Fibroblast of pulmonary artery (primary cell): ENCODE measurements at regions not wholly inside any gene's neighbourhood (a gene's known extent, or its start where the extent isn't known, plus 50 kb on each side); places are given as distances from the start of the nearest gene placed in this dataset.

Experiments
- DNase-seq: peaks from one replicate; pipeline ENCODE4 v3.0.0-alpha.2; 2010; ENCODE audit warnings: low read depth
- H3K4me3 ChIP-seq: replicated peaks from 2 replicates; pipeline ENCODE4 v1.5.1; 2011; ENCODE audit warnings: low read depth, mild to moderate bottlenecking, control low read depth, low read length, moderate library complexity
- TF ChIP-seq, protein P1 (sequence below): IDR thresholded peaks from 2 replicates; pipeline ENCODE4 v1.5.1; 2011; ENCODE audit warnings: mild to moderate bottlenecking, control low read depth, low read length, inconsistent platforms; ENCODE audit errors: missing control alignments

DNA sequence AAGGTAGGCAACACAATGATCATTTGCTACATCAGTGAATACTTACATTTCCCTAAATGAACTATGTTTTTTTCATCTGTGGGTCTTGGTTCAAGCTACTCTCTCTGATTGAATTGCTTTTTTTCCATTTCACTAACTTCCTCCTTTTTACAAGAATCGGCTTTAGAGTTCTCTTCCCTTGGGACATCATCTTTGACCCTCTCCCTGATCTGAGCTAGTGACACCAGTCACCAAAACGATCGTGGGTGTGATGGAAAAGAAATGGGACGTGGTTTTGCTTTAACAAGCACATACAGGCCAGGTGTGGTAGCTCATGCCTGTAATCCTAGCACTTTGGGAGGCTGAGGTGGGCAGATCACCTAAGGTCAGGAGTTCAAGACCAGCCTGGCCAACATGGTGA, 129.9 kb downstream of the WT1 start:
- TF ChIP-seq, protein P1, sequence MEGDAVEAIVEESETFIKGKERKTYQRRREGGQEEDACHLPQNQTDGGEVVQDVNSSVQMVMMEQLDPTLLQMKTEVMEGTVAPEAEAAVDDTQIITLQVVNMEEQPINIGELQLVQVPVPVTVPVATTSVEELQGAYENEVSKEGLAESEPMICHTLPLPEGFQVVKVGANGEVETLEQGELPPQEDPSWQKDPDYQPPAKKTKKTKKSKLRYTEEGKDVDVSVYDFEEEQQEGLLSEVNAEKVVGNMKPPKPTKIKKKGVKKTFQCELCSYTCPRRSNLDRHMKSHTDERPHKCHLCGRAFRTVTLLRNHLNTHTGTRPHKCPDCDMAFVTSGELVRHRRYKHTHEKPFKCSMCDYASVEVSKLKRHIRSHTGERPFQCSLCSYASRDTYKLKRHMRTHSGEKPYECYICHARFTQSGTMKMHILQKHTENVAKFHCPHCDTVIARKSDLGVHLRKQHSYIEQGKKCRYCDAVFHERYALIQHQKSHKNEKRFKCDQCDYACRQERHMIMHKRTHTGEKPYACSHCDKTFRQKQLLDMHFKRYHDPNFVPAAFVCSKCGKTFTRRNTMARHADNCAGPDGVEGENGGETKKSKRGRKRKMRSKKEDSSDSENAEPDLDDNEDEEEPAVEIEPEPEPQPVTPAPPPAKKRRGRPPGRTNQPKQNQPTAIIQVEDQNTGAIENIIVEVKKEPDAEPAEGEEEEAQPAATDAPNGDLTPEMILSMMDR, result no peak
- H3K4me3 ChIP-seq, result no peak overlapping the region
- DNase-seq, result no peak

DNA sequence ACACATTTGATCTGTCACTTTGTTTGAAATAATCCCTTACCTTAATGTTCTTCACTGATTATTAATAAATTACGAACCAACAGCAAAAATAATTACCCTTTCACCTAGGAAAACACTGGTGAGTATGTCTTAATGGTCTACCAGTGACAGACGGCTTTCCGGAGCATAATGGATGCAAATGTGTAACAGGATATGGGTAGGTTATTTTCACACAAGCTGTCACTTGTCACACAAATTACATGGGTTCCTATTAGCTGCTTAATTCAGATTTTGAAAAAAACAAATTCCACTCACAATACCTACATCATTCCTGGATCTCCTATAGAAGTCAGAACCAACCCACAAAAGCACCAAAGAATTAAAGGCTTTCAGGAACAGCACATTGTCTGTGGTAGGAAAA, 127.9 kb downstream of the WT1 start:
- H3K4me3 ChIP-seq, result no peak overlapping the region
- no peak for DNase-seq
- TF ChIP-seq, protein P1, result no peak

DNA sequence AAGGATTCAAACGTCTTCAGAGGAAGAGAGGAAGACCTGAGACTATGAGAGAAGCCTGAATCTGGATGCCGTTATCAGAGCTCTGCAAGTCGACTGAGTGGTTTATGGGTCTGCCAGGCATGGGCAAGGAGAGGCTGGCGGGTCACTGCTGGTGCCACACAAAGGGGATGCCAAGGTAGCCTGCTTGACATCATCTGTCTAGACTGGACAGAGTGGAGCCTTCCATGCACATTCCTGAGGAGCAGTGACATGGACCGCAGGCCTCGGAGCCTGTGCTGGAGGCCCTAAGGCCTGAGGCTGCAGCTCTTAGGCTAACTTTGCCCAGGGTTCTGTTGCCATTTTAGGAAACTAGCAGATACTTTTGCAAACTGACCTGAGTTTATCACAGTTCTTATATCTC, 127.4 kb downstream of the WT1 start:
- no peak for DNase-seq
- TF ChIP-seq, protein P1, result no peak
- H3K4me3 ChIP-seq, result no peak overlapping the region

DNA sequence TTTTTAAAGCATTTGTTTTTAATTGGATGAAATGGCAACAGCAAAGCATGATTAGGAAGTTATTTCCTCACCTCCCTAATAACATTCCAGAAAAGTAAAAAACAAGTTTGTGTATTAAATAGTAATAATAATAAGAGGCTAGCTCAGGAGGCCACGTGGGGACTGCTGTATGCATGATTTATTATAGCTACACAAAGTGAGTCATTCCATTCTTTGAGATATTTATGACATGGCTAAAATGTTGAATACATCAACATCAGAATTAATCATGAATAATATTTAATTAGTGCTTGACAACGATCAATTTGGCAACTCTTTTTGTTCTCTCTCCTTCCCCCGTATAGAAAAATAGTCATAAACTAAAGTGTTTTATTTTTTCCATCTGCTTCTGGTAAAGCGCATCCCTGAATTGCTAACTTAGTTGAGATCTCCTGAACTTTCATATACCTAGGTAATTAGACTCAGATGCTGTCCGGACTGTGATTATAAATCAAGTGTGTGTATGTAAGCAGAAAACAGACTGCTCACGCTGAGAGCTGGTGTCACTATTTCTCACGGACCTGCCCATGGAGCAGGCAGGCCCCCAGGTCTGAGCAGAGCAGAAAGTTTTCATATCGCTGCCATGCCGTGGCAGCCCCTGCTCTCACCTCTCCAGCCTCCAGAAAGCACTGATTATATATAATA, 125.7 kb downstream of the WT1 start:
- TF ChIP-seq, protein P1, result no peak
- DNase-seq, result no peak
- H3K4me3 ChIP-seq, result no peak overlapping the region

DNA sequence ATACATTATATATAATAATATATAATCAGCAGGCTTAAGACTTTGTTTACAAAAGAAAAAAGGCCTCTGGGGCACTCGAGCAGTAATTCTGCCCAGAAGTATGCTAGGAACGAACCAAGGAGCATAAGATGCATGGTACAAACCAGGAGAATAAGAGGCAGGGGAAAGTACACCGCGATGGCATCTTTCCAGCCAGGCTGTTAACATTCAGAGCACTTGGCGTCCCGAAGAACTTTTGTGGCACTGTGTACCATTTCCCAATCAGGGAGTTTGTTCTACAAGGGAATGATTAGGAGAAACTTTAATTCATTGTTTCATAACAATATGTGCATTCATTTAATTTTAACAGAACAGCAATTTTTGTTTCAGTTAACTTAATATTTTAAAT, 125.1 kb downstream of the WT1 start:
- DNase-seq, result no peak
- TF ChIP-seq, protein P1, result no peak
- no peak overlapping the region for H3K4me3 ChIP-seq

DNA sequence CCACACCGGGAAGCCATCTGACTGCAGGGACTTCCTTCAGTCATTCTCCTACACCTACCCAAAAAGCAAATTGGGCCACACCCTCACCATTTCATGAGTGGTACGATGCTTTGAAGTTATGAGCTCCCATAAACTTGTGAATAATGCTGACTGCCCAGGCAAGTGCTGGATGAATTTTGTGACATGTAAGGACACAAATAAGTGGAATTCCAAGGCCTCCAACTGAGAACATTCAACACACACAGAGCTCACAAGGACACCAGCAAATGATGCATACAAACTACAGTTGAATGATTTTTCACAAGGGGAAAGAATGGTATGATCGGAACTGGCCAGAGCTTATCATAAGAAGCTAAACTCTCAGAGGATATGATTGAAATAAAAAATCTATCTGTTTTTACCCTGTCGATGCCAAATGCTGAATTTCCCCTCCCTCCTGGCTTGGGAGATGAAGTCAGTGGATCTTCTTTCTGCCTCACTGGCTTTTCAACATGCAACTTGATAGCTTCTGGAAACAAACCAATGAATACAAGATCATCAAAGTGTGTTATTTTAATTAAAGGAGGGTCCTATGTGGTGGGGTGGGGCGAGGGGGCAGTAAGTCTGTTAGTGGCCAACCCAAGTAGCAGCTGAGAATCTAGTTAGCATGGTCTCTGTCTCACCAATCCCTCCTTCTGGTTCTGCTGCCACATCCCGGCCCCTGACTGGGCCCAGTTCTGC, 123.8 kb downstream of the WT1 start:
- TF ChIP-seq, protein P1, result no peak
- DNase-seq, result no peak
- no peak overlapping the region for H3K4me3 ChIP-seq
